PFSK-1 (cell line): ENCODE measurements at regions not wholly inside any gene's neighbourhood (a gene's known extent, or its start where the extent isn't known, plus 50 kb on each side); places are given as distances from the start of the nearest gene placed in this dataset.

Experiments used
- FOXP2 ChIP-seq: optimal IDR thresholded peaks from 2 replicates; pipeline ENCODE3; 2011; ENCODE audit warnings: borderline replicate concordance, control low read depth, inconsistent platforms; ENCODE audit not compliant: insufficient read depth; ENCODE audit errors: extremely low read length, extremely low read depth
- POLR2AphosphoS5 ChIP-seq: IDR thresholded peaks from 2 replicates; pipeline ENCODE4 v1.6.1; 2012; ENCODE audit warnings: low read depth, mild to moderate bottlenecking, control low read depth, low read length, moderate library complexity
- SIN3A ChIP-seq: IDR thresholded peaks from 2 replicates; pipeline ENCODE4 v1.6.1; 2012; ENCODE audit warnings: mild to moderate bottlenecking, low read length, moderate library complexity, borderline replicate concordance; ENCODE audit not compliant: insufficient read depth
- TAF1 ChIP-seq: IDR thresholded peaks from 2 replicates; pipeline ENCODE4 v1.6.1; 2012; ENCODE audit warnings: low read length, control low read depth, borderline replicate concordance; ENCODE audit not compliant: insufficient read depth
- TF ChIP-seq, protein P1 (sequence below), 2 experiments: IDR thresholded peaks; 2 replicates each; pipeline versions ENCODE4 v1.6.1 to v1.8.0; 2011 to 2012; ENCODE audit warnings: low read depth in 2 of 2, low read length in 2 of 2, control low read depth in 1 of 2, inconsistent platforms in 1 of 2, mild to moderate bottlenecking in 1 of 2, moderate library complexity in 1 of 2; ENCODE audit not compliant: insufficient read depth in 1 of 2

DNA sequence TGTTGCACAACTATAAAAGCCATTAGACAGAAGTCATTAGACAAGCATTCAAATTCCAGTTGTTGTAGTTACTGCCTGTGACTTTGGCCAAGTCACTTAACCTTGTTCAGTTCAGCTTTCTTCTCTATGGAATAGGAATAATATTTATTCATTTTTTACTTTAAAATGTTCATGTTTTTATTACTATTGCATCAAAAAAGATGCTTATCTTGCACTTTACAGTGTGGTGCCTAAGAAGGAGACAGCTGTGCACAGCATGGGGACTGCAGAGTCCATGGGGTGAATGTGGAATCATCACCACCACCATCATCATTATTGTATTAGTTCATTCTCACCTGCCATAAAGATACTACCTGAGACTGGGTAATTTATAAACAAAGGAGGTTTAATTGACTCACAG lies 504.2 kb downstream of the SOX2 start:
- no peak for TF ChIP-seq TAF1
- TF ChIP-seq POLR2AphosphoS5 = no peak
- TF ChIP-seq, protein P1, sequence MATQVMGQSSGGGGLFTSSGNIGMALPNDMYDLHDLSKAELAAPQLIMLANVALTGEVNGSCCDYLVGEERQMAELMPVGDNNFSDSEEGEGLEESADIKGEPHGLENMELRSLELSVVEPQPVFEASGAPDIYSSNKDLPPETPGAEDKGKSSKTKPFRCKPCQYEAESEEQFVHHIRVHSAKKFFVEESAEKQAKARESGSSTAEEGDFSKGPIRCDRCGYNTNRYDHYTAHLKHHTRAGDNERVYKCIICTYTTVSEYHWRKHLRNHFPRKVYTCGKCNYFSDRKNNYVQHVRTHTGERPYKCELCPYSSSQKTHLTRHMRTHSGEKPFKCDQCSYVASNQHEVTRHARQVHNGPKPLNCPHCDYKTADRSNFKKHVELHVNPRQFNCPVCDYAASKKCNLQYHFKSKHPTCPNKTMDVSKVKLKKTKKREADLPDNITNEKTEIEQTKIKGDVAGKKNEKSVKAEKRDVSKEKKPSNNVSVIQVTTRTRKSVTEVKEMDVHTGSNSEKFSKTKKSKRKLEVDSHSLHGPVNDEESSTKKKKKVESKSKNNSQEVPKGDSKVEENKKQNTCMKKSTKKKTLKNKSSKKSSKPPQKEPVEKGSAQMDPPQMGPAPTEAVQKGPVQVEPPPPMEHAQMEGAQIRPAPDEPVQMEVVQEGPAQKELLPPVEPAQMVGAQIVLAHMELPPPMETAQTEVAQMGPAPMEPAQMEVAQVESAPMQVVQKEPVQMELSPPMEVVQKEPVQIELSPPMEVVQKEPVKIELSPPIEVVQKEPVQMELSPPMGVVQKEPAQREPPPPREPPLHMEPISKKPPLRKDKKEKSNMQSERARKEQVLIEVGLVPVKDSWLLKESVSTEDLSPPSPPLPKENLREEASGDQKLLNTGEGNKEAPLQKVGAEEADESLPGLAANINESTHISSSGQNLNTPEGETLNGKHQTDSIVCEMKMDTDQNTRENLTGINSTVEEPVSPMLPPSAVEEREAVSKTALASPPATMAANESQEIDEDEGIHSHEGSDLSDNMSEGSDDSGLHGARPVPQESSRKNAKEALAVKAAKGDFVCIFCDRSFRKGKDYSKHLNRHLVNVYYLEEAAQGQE (IDR thresholded peaks at IDR 0.05; ENCODE audit: insufficient read depth in 1 of 2, low read depth in 2 of 2, low read length in 2 of 2) = no peak
- no peak for TF ChIP-seq SIN3A
- TF ChIP-seq FOXP2 = no peak
